ENCODE measurements at regions not wholly inside any gene's neighbourhood (a gene's known extent, or its start where the extent isn't known, plus 50 kb on each side); places are given as distances from the start of the nearest gene placed in this dataset.

DNA sequence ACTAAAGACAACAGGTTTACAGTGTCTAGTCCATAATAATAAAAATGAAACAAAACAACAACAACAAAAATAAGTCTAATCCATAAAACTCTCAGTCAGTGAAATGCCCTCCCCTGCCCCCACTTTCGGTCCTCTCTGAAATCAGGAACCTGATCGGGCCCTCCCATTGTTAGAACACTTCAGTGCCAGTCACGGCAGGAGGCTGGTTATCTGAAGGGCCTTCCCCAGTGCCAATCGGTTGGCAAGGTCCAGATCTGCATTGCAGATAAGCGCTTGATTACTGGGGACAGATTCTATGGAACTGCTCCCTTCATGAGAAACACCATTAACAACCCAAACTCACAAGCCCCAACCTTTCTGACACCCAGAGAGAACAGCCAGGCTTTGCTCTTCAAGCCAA lies 72.2 kb upstream of the EEPD1 start:
- Mint-ChIP-seq H3K27me3 (ENCODE audit: insufficient read depth, low read depth) (peaks cover 8% of the 10 kb centered on the region), H3K4me3 (no peak overlapping the region), H3K4me1 (peaks cover 9% of the 10 kb centered on the region), H3K9me3 (peaks cover 3% of the 10 kb centered on the region), H3K36me3 (no peaks in the 10 kb centered on the region), H3K27ac (no peak overlapping the region)
- no peak overlapping the region for H3K4me3 ChIP-seq
- TF ChIP-seq EZH2phosphoT487 (IDR thresholded peaks at IDR 0.05) (no peak), EZH2 (IDR thresholded peaks at IDR 0.05) (no peak)
- TF ChIP-seq, protein P1, sequence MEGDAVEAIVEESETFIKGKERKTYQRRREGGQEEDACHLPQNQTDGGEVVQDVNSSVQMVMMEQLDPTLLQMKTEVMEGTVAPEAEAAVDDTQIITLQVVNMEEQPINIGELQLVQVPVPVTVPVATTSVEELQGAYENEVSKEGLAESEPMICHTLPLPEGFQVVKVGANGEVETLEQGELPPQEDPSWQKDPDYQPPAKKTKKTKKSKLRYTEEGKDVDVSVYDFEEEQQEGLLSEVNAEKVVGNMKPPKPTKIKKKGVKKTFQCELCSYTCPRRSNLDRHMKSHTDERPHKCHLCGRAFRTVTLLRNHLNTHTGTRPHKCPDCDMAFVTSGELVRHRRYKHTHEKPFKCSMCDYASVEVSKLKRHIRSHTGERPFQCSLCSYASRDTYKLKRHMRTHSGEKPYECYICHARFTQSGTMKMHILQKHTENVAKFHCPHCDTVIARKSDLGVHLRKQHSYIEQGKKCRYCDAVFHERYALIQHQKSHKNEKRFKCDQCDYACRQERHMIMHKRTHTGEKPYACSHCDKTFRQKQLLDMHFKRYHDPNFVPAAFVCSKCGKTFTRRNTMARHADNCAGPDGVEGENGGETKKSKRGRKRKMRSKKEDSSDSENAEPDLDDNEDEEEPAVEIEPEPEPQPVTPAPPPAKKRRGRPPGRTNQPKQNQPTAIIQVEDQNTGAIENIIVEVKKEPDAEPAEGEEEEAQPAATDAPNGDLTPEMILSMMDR (IDR thresholded peaks at IDR 0.05), result no peak
- no peak for DNase-seq (ENCODE audit: low spot score)
- no peaks in the 10 kb centered on the region for H4K20me1 ChIP-seq (ENCODE audit: low read depth)
- no peak overlapping the region for H3K4me2 ChIP-seq
- peaks cover 9% of the 10 kb centered on the region for H3K4me1 ChIP-seq
- no peak overlapping the region for H3K27ac ChIP-seq
- peaks cover 6% of the 10 kb centered on the region for H3F3A ChIP-seq (ENCODE audit: low read depth)
- no peaks in the 10 kb centered on the region for H3K9me3 ChIP-seq (ENCODE audit: low read depth)
- no peaks in the 10 kb centered on the region for H3K79me2 ChIP-seq (ENCODE audit: low read depth)
- H3K27me3 ChIP-seq, result no peaks in the 10 kb centered on the region
- H2AFZ ChIP-seq (replicated peaks), result no peak overlapping the region
- no peak overlapping the region for H3K9ac ChIP-seq
- H3K36me3 ChIP-seq, result no peaks in the 10 kb centered on the region

DNA sequence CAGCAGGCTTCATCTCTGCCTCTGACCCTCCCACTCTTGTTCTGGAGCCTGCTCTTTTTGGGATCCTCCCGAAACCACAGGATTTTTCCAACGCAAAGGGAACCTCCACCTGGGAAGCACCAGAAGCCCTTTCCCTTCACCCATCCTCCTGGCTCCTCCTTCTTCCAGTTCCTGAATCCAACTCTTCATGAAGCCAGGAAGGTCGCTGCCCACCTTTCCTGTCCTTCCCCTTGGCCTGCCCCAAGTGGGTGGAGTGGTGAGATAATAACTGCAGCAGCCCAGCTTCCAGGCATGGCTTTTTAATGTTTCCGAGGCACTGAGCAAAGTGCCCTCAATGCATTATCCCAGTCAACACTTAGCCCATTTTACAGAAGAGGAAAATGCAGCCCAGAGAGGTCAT lies 70.8 kb upstream of the EEPD1 start:
- Histone ChIP-seq H2AFZ (replicated peaks) (no peak overlapping the region), H3K4me1 (peaks cover 6% of the 10 kb centered on the region), H4K20me1 (ENCODE audit: low read depth) (no peaks in the 10 kb centered on the region), H3K9ac (no peak overlapping the region), H3K4me2 (no peak overlapping the region), H3K27ac (no peak overlapping the region), H3F3A (ENCODE audit: low read depth) (peaks cover 6% of the 10 kb centered on the region), H3K79me2 (ENCODE audit: low read depth) (no peaks in the 10 kb centered on the region), H3K36me3 (no peaks in the 10 kb centered on the region), H3K27me3 (no peaks in the 10 kb centered on the region), H3K4me3 (no peak overlapping the region), H3K9me3 (ENCODE audit: low read depth) (no peaks in the 10 kb centered on the region)
- Mint-ChIP-seq H3K9me3 (peaks cover 3% of the 10 kb centered on the region), H3K27me3 (ENCODE audit: insufficient read depth, low read depth) (peaks cover 5% of the 10 kb centered on the region), H3K4me3 (no peak overlapping the region), H3K27ac (peak overlapping the region; percentile 78), H3K4me1 (peaks cover 6% of the 10 kb centered on the region), H3K36me3 (no peaks in the 10 kb centered on the region)
- no peak for TF ChIP-seq EZH2phosphoT487 (IDR thresholded peaks at IDR 0.05)
- TF ChIP-seq, protein P1 (IDR thresholded peaks at IDR 0.05), result no peak
- no peak for TF ChIP-seq EZH2 (IDR thresholded peaks at IDR 0.05)
- peak; percentile 13 for DNase-seq (ENCODE audit: low spot score)

DNA sequence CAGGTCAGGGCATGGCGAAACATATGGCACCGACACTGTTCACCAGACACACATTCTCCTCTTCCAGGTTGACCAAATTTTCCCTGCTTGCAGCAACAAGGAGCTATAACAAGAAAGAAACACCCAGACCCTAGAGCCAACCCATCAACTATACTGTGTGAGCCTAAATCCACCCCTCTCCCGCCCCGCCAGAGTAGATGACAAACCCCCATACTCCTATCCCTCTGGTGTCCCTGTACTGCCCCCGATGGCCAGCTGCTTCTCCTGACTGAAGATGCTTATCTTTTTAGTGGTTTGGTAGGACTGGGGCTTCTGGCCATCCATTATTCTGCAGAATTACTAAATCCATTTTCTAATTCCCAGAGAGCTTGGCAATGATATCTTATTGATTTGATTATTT lies 70.1 kb upstream of the EEPD1 start:
- H3K9me3 Mint-ChIP-seq, result peaks cover 3% of the 10 kb centered on the region
- H3K4me1 ChIP-seq, result peaks cover 6% of the 10 kb centered on the region
- no peaks in the 10 kb centered on the region for H3K36me3 ChIP-seq
- H3K9ac ChIP-seq, result no peak overlapping the region
- no peaks in the 10 kb centered on the region for H3K9me3 ChIP-seq (ENCODE audit: low read depth)
- no peaks in the 10 kb centered on the region for H3K36me3 Mint-ChIP-seq
- H3K4me1 Mint-ChIP-seq, result peaks cover 6% of the 10 kb centered on the region
- no peaks in the 10 kb centered on the region for H3K79me2 ChIP-seq (ENCODE audit: low read depth)
- H4K20me1 ChIP-seq (ENCODE audit: low read depth), result no peaks in the 10 kb centered on the region
- TF ChIP-seq, protein P1 (IDR thresholded peaks at IDR 0.05), result peak; percentile 38
- no peak for TF ChIP-seq EZH2phosphoT487 (IDR thresholded peaks at IDR 0.05)
- no peak overlapping the region for H2AFZ ChIP-seq (replicated peaks)
- no peak overlapping the region for H3K27ac ChIP-seq
- peaks cover 6% of the 10 kb centered on the region for H3F3A ChIP-seq (ENCODE audit: low read depth)
- no peak overlapping the region for H3K4me3 Mint-ChIP-seq
- no peak overlapping the region for H3K4me2 ChIP-seq
- H3K27ac Mint-ChIP-seq, result no peak overlapping the region
- H3K27me3 Mint-ChIP-seq (ENCODE audit: insufficient read depth, low read depth), result peaks cover 5% of the 10 kb centered on the region
- H3K27me3 ChIP-seq, result no peaks in the 10 kb centered on the region
- peak; percentile 31 for DNase-seq (ENCODE audit: low spot score)
- no peak overlapping the region for H3K4me3 ChIP-seq

All from neural progenitor cell (in vitro differentiated cells).